ENCODE measurements at regions not wholly inside any gene's neighbourhood (a gene's known extent, or its start where the extent isn't known, plus 50 kb on each side); places are given as distances from the start of the nearest gene placed in this dataset.
A peak's percentile ranks its signal among the peaks of the same experiment; 100 is the strongest.

- intact Hi-C loops (cut with DNase I) = no loop called here
- no peaks in the 10 kb centered on the region for H3K9me3 ChIP-seq
- H3K27me3 ChIP-seq (ENCODE audit: insufficient read depth in 3 of 3, low read length in 2 of 3) = no peaks in the 10 kb centered on the region
- H3K36me3 ChIP-seq (ENCODE audit: insufficient read depth in 1 of 2, low read depth in 1 of 2) = no peaks in the 10 kb centered on the region
- H3K4me1 ChIP-seq = no peaks in the 10 kb centered on the region
- H3K4me3 ChIP-seq = no peak overlapping the region
- TF ChIP-seq, protein P1, sequence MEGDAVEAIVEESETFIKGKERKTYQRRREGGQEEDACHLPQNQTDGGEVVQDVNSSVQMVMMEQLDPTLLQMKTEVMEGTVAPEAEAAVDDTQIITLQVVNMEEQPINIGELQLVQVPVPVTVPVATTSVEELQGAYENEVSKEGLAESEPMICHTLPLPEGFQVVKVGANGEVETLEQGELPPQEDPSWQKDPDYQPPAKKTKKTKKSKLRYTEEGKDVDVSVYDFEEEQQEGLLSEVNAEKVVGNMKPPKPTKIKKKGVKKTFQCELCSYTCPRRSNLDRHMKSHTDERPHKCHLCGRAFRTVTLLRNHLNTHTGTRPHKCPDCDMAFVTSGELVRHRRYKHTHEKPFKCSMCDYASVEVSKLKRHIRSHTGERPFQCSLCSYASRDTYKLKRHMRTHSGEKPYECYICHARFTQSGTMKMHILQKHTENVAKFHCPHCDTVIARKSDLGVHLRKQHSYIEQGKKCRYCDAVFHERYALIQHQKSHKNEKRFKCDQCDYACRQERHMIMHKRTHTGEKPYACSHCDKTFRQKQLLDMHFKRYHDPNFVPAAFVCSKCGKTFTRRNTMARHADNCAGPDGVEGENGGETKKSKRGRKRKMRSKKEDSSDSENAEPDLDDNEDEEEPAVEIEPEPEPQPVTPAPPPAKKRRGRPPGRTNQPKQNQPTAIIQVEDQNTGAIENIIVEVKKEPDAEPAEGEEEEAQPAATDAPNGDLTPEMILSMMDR (IDR thresholded peaks at IDR 0.05) = no peak
- ATAC-seq (no peak), DNase-seq (no peak)
- H3K27ac ChIP-seq = no peak overlapping the region
- WGBS, 3 donors = 93 to 95% (median 95%) methylated on average over 20 of the region's 20 CpGs
Observed at GRCh38 chr10:89829262-89829886, 128.0 kb downstream of the KIF20B start.

- intact Hi-C loops (cut with DNase I) = no loop called here
- WGBS, 3 donors = 92 to 96% (median 94%) methylated on average over 5 of the region's 5 CpGs
- H3K36me3 ChIP-seq (ENCODE audit: insufficient read depth in 1 of 2, low read depth in 1 of 2) = no peaks in the 10 kb centered on the region
Observed at GRCh38 chr10:89829887-89830269, 128.5 kb downstream of the KIF20B start.

GRCh38 chr10:89830624-89831023, 129.2 kb downstream of the KIF20B start:
- Histone ChIP-seq H3K27me3 (ENCODE audit: insufficient read depth in 3 of 3, low read length in 2 of 3) (peaks cover 0 to 2% (median 0%) of the 10 kb centered on the region in 3 donors), H3K36me3 (ENCODE audit: insufficient read depth in 1 of 2, low read depth in 1 of 2) (no peaks in the 10 kb centered on the region), H3K4me1 (no peaks in the 10 kb centered on the region), H3K4me3 (no peak overlapping the region), H3K27ac (no peak overlapping the region), H3K9me3 (no peaks in the 10 kb centered on the region)
- ATAC-seq (no peak), DNase-seq (no peak)
- TF ChIP-seq, protein P1 (IDR thresholded peaks at IDR 0.05) = no peak
- intact Hi-C loops (cut with DNase I) = no loop called here
- 88 to 93% (median 92%) methylated on average over 2 of the region's 2 CpGs for WGBS, 3 donors

More at GRCh38 chr10:89829887-89830269, 128.5 kb downstream of the KIF20B start:
- ATAC-seq (no peak), DNase-seq (no peak)
- H3K4me3 ChIP-seq = no peak overlapping the region
- H3K27ac ChIP-seq = no peak overlapping the region
- TF ChIP-seq, protein P1 (IDR thresholded peaks at IDR 0.05) = no peak
- H3K4me1 ChIP-seq = no peaks in the 10 kb centered on the region
- no peaks in the 10 kb centered on the region for H3K9me3 ChIP-seq
- no peaks in the 10 kb centered on the region for H3K27me3 ChIP-seq (ENCODE audit: insufficient read depth in 3 of 3, low read length in 2 of 3)

- H3K27ac ChIP-seq = no peak overlapping the region
- peak overlapping the region; percentile 65 for H3K4me3 ChIP-seq
- no peaks in the 10 kb centered on the region for H3K9me3 ChIP-seq
- TF ChIP-seq, protein P1 (IDR thresholded peaks at IDR 0.05) = no peak
- no peaks in the 10 kb centered on the region for H3K4me1 ChIP-seq
- peaks cover 0 to 26% (median 9%) of the 10 kb centered on the region in 3 donors for H3K27me3 ChIP-seq (ENCODE audit: insufficient read depth in 3 of 3, low read length in 2 of 3)
- WGBS, 3 donors = 49 to 58% (median 53%) methylated on average over 12 of the region's 12 CpGs
- intact Hi-C loops (cut with DNase I) = no loop called here
- no peak for ATAC-seq
- no peak for DNase-seq
- H3K36me3 ChIP-seq (ENCODE audit: insufficient read depth in 1 of 2, low read depth in 1 of 2) = no peaks in the 10 kb centered on the region
Observed at GRCh38 chr10:89836840-89837164, 135.4 kb downstream of the KIF20B start.
